NCI-H2171 treated with DMSO at 0.1 percent for 48 hours (cell line): ENCODE measurements at regions not wholly inside any gene's neighbourhood (a gene's known extent, or its start where the extent isn't known, plus 50 kb on each side); places are given as distances from the start of the nearest gene placed in this dataset.

Experiments used
- DNase-seq: peaks from one replicate; lab custom pipeline; 2025; lab: John Stamatoyannopoulos, UW

- no peak for DNase-seq
Observed at GRCh38 chr9:86830356-86830755, 117.0 kb downstream of the GAS1 start.

DNA sequence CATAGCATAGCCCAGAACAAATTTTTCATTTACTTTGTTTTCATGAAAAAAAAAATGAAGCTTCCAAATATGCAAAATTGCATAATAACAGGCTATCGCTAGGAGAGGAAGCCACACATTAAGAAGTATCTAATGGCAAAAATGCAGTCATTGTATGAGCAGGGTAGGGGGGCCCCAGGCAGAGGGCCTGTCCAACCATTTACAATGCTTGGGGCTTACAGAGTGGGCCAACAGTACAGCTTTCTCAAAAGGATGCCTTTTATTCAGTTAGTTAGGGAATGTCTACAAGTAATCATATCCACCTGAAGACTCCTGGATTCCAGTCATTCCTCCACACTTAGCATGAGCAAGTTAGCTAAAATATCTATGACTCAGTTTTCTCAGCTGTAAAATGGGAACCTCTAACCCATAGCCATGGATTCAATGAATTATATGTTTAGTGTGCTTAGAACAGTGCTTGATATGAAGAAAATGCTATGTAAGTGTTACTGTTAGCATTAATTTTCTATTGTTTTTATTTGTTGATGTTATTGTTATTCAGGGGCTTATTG lies 117.7 kb downstream of the GAS1 start:
- no peak for DNase-seq

GRCh38 chr9:86828631-86829030 lies 118.7 kb downstream of the GAS1 start:
- DNase-seq, result no peak

DNA sequence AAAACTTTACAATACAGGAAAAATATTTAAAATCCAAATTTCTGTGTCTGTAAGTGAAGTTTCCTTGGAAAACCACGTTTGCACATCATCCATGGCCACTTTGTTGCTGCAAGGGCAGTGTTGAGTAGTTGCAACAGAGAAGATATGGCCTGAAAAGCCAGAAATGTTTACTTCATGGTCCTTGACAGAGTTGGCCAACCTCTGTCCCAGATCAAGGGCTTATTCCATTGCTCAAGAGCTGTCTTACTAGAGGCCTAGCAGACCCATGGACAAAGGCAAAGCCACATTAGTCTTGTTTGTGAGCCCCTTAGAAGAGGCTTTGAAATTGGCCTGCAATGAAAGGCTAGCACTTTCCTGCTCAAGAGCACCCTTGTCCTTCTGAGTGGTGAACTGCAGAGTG lies 119.4 kb downstream of the GAS1 start:
- no peak for DNase-seq

- no peak for DNase-seq
Observed at GRCh38 chr9:86825299-86825698, 122.0 kb downstream of the GAS1 start.

DNA sequence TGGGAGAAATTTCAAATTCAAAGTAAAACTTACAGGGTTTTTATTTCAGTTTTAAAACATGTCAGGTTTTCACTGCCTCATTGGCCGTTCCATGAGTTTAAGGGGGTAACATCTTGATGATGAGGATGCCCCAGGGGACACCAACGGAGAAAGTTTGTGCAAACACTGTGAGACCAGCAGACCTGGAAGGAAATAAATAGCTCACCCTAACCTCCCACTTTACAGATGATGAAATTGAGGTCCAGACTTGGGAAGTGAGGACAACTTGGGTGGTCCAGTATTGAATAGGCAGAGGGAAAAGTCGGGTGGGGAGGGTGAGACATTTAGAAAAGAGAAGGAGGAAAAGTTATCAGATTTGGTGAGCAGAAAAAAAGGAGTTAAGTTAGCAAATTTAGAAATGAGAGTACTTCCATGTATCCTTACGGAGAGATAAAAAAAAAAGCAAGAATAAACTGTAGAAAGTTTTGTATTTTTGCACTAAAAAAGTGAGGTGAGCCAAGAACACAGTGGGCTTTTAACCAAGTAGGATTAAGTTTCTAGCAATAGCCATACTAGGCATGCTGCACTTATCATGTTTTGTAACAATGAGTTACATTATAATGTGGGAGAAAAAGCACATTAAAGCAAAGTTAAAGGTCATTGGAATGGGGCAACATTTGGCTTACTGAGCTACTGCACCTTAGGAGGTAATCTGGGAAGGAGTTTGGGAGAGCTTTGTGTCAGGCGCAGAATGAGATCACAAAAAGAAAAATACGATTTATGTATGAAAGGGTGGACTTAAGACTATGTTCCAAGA lies 125.1 kb downstream of the GAS1 start:
- DNase-seq, result no peak

GRCh38 chr9:86821006-86821845 lies 126.1 kb downstream of the GAS1 start:
- peak; percentile 18 for DNase-seq

DNA sequence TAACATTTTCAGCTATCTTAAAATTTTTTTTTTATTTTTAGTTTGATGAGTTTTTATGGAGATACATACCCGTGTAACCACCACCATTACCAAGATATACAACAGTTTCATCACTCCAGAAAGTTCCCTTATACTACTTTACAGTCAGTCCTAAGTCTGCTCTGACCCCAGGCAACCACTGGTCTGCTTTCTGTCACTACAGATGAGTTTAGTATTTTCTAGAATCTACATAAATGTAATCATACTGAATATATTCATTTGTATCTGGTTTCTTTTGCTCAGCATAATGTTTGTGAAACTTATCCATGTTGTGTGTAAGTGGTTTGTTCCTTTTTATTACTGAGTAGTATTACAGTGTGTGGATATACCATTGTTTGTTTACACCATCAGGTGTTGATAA lies 127.8 kb downstream of the GAS1 start:
- DNase-seq, result no peak

DNA sequence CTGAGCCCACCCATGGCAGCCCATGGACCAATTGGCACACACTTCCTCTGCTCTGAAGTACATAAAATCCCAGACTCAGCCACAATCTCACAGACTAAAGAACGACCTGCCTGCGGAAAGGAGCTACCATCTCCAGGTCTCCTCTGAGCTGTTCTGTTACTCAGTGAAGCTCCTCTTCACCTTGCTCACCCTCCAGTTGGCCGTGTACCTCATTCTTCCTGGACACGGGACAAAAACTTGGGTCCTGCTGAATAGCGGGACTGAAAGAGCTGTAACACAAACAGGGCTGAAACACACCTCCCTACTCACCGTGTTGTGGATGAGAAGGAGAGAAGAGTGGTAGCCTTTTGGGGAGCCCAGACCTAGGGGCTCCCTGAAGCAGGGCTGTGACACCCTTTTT lies 128.7 kb downstream of the GAS1 start:
- DNase-seq, result no peak

DNA sequence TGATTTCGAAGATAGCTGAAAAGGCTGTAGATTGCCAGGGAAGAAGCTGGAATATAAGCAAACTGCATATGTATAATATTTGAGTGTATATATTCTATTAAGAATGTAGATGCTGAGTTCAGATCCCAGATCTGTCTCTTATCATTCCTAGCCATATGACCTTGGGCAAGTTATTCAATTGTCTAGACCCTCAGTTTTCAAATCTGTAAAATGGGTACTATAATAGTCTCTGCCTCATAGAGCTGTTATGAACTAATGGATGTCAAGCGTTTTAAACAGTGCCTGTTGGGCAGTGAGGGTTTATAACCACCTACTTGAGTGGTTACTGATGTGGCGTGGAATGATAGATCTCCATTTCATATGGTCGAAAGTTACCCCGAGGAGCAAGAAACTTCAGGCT lies 130.4 kb downstream of the GAS1 start:
- no peak for DNase-seq

- DNase-seq, result no peak
Observed at GRCh38 chr9:86816366-86816765, 130.9 kb downstream of the GAS1 start.

- DNase-seq, result no peak
Observed at GRCh38 chr9:86812616-86813015, 134.7 kb downstream of the GAS1 start.

- DNase-seq, result no peak
Observed at GRCh38 chr9:86809759-86810367, 137.4 kb downstream of the GAS1 start.

DNA sequence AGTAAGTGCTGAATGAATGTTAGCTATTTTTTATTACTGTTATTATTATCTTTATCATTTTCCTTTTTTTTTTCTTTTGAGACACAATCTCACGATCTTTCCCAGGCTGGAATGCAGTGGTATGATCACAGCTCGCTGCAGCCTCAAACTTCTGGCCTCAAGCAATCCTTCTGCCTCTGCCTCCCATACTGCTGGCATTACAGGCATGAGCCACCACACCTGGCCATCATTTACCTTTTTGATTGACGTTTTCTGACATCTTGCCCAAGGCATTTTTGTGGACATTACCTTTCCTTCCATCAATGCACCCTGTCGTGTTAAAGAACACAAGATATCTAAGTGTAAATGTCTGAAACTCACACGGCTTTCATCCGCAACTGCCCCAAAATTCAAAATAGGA lies 138.2 kb downstream of the GAS1 start:
- DNase-seq, result no peak

GRCh38 chr9:86807367-86807976 lies 139.8 kb downstream of the GAS1 start:
- no peak for DNase-seq

DNA sequence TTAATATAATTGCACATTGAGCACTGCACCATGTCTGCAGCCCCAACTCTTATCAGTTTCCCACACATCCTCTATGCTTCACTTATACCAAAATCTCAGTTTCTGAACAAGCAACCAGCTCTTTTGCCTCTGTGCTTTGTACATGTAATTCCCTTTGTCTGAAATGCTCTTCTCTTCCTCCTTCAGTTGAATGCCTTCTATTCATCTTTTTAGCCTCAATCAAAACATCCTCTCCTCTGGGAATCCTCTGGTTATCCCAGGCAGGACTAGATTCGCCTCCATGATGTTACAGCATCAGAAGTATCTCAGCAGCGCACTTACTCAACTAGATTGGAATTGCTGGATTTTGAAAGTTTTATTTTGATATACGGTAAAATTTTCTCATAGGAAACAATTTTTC lies 143.3 kb downstream of the GAS1 start:
- no peak for DNase-seq

- no peak for DNase-seq
Observed at GRCh38 chr9:86802900-86803673, 144.2 kb downstream of the GAS1 start.

GRCh38 chr9:86801246-86801645 lies 146.1 kb downstream of the GAS1 start:
- no peak for DNase-seq

DNA sequence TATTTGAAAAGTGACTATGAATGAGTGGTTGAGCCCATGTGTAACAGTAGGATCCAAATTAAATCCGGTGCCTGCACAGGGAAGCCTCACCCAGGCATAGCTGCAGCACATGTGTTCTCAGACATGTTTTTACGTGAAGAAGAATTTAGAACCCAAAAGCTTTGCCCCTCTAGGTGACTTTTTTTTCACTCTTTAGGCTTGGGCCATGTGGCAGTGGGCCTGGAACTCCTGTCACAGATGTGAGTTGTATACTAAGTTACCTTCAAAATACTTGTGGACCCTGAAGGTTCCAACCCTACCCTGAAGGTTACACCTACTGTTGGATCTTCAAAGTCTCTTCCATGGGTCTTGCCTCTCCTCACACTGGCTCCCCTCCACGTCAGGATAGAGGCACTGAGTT lies 146.6 kb downstream of the GAS1 start:
- no peak for DNase-seq

GRCh38 chr9:86798966-86799365 lies 148.3 kb downstream of the GAS1 start:
- no peak for DNase-seq

- DNase-seq, result no peak
Observed at GRCh38 chr9:86796666-86797065, 150.6 kb downstream of the GAS1 start.
